HFF-Myc (cell line): ENCODE measurements at regions not wholly inside any gene's neighbourhood (a gene's known extent, or its start where the extent isn't known, plus 50 kb on each side); places are given as distances from the start of the nearest gene placed in this dataset.

ENCODE experiments used
- DNase-seq: peaks from one replicate; pipeline ENCODE4 v3.0.0-alpha.2; 2011; ENCODE audit warnings: low read depth; ENCODE audit errors: extremely low read depth
- H3K4me3 ChIP-seq: replicated peaks from 2 replicates; pipeline ENCODE4 v1.5.1; 2011; ENCODE audit warnings: low read depth, mild to moderate bottlenecking, control low read depth, low read length
- TF ChIP-seq, protein P1 (sequence below): IDR thresholded peaks from 2 replicates; pipeline ENCODE4 v1.5.1; 2012; ENCODE audit warnings: mild to moderate bottlenecking, low read depth, low read length, control low read depth; ENCODE audit errors: missing control alignments

DNA sequence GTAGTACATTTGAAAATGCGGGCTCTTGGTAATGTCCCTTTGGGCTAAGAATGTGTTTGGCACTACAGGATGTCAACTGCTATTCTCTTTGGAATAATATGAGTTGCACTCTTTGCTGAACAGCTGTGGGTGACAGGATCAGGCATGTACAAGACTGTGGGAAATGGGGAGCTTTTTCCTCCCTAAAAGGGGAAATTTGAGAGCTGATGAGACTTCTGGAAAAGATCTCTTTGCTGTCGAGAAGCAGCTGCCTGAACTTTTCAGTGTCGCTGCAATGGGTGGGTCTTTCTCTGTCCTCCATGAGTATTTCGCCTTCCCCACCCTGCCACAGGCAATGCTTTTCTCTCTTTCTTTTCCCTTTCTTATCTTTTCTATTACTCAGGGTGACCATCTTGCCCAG lies 762.2 kb upstream of the GCFC2 start:
- DNase-seq: no peak

DNA sequence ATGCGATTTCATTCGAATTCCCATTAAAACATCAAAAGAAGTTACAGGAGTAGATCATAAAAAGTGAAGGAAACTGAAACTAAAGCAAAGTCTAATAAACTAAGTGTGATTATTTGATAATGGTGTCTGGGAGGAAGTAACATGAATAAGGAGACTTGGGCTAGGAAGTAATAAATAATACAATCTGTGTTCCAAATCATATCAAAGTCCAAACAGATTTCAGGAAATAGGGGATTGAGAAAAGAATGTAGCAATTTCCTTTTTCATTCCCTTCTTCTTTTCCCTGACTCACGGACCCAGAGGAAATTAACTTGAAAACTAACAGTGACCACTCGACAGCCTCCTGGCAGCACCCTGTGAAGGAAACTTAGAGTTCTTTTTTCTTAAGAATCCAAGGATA lies 758.4 kb upstream of the GCFC2 start:
- no peak for DNase-seq
- no peak overlapping the region for H3K4me3 ChIP-seq
- TF ChIP-seq, protein P1, sequence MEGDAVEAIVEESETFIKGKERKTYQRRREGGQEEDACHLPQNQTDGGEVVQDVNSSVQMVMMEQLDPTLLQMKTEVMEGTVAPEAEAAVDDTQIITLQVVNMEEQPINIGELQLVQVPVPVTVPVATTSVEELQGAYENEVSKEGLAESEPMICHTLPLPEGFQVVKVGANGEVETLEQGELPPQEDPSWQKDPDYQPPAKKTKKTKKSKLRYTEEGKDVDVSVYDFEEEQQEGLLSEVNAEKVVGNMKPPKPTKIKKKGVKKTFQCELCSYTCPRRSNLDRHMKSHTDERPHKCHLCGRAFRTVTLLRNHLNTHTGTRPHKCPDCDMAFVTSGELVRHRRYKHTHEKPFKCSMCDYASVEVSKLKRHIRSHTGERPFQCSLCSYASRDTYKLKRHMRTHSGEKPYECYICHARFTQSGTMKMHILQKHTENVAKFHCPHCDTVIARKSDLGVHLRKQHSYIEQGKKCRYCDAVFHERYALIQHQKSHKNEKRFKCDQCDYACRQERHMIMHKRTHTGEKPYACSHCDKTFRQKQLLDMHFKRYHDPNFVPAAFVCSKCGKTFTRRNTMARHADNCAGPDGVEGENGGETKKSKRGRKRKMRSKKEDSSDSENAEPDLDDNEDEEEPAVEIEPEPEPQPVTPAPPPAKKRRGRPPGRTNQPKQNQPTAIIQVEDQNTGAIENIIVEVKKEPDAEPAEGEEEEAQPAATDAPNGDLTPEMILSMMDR: no peak

More for the DNA sequence above, 762.2 kb upstream of the GCFC2 start:
- no peak overlapping the region for H3K4me3 ChIP-seq
- TF ChIP-seq, protein P1: no peak

DNA sequence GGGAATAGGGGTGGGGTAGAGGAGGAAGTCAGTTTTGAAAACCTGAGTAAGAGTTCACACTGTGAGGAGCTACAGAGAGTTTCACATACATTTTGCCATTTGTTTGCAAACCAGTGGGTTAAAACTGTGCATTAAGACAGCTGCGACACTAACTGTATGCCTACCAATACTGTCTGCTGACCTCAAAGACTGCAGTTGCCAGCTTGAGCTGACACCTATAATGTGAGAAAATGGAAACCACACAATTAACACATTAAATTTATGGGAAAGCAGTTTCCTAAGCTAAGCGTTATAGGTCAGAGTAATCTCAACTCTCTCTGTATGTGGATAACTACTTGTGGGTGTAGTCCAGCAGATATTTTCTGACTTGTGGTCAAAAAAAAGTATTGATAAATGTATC lies 756.6 kb upstream of the GCFC2 start:
- TF ChIP-seq, protein P1: no peak
- H3K4me3 ChIP-seq: no peak overlapping the region
- no peak for DNase-seq

DNA sequence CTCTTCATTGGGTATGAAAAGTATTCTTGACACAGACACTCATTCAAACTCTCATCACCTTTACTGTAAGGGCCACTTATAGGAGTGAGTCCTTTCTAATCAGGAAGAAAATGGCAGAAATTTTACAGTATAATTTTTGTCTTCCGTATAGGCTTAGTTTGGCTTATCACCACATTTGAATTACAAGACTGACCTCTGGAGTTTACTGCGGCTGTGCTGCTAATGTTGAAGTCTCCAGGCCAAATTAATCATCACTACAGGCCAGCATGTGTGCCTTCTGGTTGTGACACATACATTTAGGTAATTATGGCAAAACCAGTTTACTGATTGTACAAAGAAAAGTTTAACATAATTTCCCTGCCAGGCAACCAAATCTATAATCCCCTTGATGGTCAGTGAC lies 753.6 kb upstream of the GCFC2 start:
- no peak for DNase-seq

DNA sequence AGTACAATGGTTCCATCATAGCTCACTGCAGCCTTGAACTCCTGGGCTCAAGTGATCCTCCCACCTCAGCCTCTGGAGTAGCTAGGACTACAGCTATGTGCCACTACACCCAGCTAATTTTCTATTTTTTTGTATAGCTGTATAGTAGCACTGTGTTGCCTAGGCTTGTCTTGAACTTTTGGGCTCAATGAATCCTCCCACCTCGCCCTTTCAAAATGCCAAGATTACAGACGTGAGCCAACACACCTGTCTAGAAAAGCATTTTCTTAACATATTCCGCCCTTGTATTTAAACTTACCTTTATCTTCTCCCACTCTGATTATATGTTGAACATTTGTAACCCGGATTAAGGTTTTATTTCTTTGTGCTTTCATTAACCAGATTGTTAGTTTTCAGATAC lies 750.7 kb upstream of the GCFC2 start:
- no peak overlapping the region for H3K4me3 ChIP-seq
- DNase-seq: no peak
- TF ChIP-seq, protein P1: no peak

More for the DNA sequence above, 753.6 kb upstream of the GCFC2 start:
- H3K4me3 ChIP-seq: no peak overlapping the region
- TF ChIP-seq, protein P1: no peak

DNA sequence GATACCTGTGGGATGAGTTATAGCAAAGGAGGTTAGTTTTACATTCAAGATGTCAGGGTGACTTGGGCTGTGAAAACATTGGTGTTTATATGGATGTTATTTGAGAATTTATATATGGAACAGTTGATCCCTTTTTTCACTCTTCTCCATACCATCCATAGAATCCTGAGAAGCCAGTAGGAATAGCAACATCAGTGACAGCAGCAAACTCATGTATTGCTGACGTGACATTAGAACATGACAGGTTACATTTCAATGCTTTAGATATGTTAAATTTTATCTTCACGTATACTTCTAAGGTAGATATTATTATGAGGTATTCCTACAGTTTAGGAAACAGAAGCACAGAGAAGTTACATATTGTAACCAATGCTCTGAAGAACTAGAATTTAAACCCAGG lies 745.2 kb upstream of the GCFC2 start:
- TF ChIP-seq, protein P1: no peak
- no peak overlapping the region for H3K4me3 ChIP-seq
- DNase-seq: no peak

DNA sequence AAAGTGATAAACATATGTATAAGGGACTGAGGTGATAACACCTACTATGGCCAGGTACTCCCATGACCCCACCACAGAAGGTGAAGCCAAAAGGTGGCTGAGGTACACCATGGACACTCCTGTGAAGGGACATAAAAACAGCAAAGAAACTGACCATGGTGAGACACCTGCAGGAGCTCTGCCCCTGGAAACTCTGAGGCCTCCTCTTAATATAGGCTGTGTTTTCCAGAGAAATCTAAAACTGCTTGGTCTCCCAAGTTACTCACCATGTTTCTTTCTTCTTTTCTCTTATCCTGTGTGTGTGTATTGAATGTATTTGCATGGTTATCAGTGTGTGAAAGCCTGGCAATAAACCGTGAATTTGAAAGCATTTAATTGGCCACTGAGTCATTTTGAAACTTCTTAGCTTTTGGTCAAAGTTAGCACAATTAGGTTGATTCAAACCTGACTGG lies 739.3 kb upstream of the GCFC2 start:
- no peak overlapping the region for H3K4me3 ChIP-seq
- TF ChIP-seq, protein P1: no peak
- DNase-seq: no peak
